CD4-positive, alpha-beta T cell treated with Interleukin-12 subunit alpha and Interleukin-12 subunit beta, for 1 hour (primary cell): ENCODE measurements at regions not wholly inside any gene's neighbourhood (a gene's known extent, or its start where the extent isn't known, plus 50 kb on each side); places are given as distances from the start of the nearest gene placed in this dataset.
A peak's percentile ranks its signal among the peaks of the same experiment; 100 is the strongest.

ENCODE experiments used
- DNase-seq: peaks from one replicate; pipeline ENCODE4 v3.0.0-alpha.2; 2020

DNA sequence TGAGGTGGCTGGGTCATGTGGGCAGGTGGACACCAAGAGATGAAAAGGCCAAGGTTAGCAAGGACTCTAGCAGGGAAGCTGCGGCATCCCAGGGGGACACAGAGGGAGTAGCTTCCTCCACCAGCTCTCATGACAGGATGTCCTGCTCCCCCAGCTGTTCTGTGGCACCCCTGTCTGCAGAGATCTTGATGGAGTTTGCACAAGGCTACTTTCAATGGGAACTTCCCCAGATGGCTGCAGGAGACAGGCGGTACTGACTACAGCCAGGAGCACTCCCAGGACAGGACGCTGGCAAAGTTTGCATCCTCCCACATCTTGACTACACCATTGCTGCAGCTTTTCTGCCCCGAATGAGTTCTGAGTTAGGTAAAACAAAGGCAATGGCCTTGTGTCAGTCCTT lies 312.8 kb downstream of the TLE4 start:
- DNase-seq = no peak

DNA sequence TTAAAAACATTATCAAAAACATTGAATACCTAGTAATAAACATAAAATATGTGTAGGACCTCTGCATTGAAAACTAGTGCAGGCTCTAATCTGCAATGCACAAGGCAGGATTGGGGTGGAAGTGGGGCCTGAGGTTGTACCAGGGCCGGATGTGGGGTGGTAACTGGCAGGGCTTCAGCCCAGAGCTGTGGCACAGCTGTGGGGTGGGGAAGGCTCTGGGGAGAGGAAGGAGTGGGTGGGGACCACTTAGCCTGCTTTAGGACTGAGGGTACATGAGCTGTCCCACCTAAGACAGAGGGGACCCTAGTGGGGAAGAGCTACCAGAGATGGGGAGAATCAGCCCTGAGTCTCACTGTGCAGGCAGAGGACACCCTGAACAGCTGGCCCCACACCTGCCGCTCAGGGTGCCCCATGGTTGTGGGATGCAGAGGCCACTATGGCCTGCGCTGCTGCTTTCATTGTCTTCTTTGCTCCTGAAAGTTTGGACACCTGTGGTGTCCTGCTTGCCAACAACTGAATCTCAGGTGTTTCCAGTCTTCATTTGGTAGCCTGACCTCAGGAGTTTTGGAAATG lies 311.4 kb downstream of the TLE4 start:
- DNase-seq = peak; percentile 59

DNA sequence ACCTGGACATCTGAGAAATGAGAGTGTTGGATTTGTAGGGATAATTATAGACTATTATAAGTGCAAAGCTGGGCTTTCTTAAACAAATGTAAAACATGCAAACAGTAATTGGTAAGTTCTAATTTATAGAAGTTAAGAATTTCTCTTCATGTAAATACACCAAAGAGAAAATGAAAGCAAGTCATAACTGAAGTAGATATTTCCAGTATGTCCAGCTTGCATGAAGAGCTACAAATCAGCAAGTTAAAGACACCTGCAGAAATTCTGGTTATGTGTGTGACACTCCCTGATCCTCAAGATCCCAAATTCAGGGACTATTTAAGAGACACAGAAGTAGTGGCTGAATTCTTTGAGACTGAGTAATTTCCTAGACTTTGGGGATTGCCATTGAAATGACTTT lies 308.9 kb downstream of the TLE4 start:
- no peak for DNase-seq

DNA sequence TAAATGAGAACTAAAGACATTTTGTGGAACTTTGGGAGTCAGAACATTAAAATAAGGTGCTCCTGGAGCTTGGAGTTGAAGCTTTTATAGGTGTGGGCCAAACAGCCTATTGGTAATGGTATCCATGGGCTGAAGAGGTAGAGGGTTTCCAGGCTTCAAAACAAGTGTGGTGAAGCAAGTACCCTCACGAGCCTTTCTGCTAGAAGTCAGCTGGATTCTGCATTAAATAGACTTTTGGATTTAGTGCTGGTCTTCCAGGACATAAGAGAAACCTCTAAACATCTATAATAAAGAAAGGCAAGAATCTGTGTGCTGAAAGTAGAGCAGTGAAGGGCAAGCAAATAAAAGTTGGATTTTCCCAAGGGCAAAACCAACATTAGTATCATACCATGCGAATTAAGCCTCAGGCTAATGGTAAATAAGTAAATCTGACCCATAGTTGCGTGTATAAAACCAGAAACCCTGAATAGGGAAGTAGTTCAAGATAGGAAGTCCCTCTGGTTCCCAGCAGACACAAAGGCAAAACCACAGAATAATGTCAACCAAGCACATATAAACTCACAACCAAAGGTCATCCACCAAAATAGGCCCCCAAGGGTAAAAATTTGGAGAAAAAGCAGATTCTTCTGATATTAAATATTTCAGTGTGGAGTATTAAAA lies 306.3 kb downstream of the TLE4 start:
- no peak for DNase-seq

DNA sequence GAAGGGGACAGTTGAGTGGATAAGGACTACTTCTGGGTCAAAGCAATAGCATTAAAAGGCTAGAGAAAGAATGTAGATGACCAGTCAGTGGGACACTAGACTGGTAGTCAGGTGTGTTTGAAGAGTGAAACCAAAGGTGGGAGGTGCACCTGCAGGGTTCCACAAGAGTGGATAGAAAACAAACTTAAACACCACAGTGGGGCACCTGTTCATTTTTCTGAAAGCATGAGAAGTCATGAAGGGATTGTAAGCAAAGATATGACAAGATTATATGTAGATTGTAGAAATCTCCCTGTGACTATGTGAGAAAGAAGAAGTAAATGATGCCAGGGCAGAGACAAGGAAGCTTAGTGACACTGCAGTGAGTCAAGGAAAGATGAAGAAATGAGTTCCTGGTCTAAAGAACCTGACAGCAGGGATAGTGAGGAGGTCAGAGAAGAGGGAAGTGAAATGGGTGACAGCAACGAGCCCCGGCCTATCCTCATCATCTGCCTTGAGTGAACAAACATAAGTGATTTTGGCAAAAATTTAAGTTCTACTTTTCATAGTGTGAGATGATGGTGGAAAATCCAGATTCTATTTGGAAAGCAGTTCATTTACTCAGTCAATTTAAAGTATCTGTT lies 296.9 kb downstream of the TLE4 start:
- DNase-seq = no peak

DNA sequence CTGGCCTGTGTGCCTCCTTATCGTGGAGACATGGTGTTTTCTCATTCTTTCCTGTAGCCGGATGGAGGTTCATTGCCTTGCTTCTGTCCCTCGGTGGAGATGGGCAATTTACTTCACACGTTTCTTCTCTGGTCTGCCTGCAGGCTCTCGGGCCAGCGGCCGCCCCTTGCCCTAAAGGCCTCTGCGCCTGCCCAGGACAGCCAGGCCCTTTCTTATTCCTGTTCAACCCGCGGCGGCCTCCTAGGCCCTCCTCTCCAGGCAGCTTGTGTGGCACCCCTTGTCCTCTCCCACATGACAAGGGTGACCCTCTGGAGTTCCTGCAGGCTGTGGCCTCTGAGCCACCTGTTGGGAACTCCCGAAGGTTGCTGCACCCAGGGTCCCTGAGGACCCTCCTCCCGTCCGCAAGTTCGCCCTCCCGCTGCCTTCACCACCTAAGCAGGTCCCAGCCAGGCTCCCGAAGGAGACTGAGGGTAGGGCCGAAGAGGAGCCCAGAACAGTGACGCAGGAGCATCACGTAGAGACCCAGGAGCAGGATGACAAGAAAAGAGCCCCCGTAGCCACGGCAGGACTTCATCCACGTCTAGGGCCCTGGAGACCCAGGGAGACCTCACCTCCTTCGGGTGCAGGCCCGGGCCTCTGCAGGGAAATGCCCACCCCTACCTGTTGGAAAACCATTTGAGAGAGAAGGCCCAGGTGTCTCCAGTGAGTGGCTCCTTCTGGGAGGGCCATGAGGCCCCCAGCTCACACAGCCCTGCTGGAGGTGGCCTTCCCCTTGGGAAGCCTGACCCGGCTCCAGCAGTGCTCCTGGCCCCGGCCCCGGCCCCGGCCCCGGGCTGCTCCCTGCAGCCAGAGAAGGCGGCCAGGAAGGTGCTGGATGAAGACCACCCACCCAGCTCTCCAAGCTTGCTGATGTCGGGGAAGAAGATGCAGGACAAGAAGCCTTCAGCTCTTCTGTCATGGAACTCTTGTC lies 291.4 kb downstream of the TLE4 start:
- DNase-seq = no peak

DNA sequence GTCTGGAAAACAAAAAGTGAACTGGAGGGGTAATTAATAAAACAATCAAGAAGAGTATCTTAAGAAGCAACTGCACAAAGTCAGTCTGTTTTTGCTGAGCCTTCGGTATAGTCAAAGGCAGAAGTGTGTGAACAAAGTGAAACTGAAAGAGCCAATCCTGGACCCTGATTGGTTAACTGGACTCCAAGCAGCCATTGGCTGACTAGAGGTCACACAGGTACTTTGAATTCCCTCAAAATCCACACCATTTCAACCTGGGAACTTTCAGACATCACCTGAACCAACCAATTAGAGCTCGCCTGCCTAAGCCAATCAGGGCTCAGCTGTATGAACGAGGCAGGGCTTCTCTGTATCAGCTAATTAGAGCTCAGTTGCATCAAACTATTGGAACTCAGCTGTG lies 286.7 kb downstream of the TLE4 start:
- DNase-seq = peak; percentile 68

DNA sequence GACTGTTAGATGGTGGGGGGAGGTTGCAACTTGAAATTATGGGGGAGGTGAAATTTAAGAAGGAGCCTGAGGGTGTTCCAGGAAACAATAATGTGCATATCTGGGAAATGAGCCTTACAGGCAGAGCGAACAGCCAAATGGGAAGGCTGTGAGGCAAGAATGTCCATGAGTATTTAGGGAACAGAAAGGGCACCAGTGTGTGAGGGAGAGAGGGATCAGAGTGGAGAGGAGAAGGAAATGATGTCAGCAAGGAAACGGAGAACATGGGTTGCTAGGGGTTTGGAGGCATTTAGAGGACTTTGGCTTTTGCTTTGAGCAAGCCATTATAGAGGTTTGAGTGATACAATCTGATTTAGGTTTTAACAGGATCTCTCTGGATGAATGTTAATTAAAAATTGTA lies 285.4 kb downstream of the TLE4 start:
- DNase-seq = no peak

DNA sequence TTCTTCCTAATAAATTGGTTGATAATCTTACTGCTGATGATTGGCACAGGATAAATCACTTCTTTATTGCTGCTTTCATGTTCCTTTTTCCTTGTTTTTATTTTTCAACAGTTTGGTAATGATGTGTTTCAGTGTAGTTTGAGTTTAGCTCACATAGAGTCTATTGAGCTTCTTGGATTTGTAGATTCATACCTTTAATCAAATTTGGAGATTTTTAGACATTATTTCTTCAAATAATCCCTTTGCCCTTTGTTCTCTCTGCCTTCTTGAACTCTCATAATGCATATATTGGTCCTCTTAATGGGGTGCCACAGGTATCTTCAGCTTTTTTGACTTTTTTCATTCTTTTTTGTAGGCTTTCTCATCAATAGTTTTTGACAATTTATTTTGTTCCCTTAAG lies 275.3 kb downstream of the TLE4 start:
- no peak for DNase-seq

DNA sequence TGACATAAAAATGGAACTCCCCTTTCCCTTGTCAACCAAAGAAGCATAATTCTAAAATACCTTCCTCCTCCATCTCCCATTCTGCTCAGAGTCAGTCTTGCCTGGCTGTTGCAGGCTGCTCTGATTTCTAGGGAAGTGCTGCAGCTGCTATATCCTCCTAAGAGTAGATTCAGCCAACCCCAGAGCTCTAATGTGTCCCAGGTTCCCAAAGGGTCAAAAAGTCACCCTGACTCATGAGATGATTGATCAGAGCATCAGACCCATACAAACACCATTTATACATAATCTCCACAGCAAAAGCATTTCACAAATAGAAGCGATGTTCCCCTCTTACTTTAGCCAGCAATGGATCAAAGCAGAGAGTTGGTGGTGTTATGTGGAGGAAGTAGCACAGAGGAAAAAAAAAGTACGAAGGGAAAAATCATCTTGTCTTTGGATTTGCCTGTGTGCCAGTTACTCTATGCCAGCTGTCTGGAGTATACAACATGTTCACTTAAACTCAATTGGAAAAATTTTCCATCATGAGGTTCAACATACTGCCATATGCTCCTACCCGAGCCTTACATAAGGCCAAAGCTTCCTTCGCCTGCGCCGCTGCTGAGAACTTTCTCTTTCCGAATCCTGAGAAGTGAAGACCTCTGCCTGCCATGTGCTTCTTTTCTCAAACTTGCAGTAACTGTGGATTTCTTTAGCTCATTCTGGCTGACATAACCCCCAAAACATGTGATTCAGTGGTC lies 258.0 kb downstream of the TLE4 start:
- no peak for DNase-seq

DNA sequence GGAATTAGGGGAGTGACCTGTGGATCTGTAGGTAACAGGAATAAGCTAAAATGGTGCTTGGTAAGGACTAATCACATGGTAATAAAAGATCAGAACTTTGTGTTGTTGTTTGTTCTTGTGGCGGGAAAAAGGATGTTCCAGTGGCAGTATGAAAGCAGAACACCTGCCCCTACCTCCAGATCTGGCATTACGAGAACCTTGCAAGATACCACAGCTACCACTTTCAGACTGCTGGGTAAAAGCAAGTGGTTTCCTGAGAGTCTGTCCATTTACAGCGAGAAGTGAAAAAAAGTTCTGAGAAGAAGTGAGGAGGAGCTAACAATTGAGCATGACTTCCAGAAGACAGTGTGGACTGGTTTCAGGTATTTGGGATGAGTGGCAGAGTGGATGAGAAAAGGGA lies 252.5 kb downstream of the TLE4 start:
- DNase-seq = no peak

DNA sequence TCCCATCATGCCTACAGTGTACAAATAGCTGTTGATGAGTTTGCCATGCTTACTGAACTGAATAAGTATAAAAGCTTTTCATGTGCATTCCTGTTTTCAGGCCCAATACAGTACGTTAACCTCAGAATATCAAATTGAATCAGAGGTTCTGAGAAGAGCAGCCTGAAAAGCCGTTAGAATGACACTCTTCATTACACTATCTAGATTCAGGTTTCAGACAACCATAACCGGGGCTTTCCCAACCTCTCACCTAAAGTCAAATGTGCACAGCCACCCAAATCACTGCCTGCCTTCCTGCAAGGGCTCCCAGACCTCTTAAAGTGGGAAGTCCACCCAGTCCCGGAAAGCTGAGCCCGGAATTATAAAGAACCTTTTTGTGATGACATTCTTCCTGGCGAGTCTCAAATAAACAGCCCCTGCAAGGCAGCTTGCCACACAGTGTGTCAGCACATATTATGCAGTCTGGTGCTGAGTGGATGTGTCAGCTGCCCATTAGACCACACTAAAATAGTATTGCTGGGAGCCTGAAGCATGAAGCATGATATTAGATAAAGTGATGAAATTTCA lies 245.8 kb downstream of the TLE4 start:
- DNase-seq = no peak

DNA sequence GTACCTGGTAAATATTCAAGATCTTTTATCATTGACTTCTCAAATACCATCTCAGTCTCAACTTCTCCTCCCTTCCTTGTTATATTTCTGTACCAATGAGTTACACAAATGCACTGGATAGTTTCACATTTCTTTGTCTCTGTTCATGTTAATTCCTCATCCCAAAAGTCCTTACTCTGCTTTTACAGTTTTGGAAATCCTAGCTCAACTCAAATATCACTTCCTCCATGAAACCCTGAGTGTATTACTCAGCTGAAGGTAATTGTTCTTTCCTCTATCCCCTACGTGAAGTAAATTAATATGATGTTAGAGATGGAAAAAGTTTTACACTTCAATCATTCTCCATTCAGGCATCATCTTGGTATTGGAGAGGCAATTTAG lies 241.5 kb downstream of the TLE4 start:
- no peak for DNase-seq

DNA sequence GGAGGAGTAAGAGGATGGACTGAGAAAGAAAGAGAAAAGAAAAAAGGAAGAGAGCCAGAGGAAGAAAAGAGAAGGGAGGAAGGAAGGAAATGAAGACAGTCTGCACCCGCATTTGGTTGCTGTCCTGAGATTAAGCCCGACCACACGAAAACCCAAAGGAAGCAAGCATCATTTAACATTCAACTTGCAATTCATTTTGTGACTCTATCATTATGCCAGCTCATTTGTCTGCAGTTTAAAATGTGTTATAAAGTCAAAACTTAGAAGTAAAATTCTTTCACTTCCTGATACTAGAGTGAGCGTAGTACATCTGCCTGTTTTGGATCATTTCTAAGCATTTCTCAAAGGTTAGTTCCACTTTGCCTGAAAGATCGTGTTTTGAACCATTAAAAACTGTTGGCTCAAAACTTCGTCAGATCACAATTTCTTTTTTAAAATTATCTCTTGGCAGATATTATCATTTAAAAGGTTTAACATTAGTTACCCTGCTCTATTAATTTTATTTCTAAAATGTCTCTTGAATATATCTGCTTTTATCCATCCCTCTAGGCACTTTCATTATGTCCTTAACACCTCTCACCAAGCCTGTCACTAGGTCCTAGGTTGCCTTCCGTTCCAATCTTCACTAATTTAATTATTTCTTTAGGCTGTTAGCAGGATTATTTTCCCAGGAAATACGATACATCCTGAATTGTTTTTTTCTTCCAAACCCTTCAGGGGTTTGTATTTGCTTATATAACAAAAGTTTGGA lies 240.9 kb downstream of the TLE4 start:
- peak; percentile 2 for DNase-seq

DNA sequence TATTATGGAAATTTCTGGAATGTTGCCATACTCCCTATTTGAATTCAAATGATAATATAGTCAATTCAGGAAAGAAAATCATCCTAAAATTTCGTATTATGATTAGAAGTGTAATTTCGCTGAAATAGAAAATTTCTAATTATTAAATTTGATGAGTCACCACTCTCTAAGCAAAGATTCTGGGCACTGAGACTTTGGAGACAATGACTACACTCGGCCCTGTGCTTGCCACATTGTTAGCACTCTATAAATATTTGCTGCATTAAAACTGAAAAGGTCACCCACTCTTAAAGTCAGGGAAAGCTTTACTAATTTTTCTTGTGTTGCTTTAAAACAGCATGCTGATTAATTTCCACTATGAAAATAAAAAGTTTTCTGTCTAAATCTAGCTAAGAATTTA lies 240.3 kb downstream of the TLE4 start:
- DNase-seq = no peak

DNA sequence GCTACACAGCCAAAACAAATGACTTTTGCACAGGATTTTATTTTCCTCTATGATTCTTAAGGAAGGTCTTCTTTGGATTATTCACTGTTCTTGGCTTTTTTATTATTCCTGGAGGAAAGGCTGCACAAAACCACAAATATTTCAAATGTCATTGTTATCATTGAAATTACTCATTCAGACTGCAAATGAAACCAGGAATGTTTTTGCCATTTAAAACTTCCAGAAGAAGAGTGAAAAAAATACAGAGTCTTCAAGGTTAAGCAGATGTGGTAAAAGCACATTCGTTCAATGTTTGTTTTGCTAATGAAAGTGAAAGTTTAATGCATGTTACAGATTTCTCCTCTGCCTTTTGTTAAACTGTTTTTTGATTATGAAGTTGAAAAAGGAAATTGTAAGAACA lies 238.2 kb downstream of the TLE4 start:
- DNase-seq = no peak

DNA sequence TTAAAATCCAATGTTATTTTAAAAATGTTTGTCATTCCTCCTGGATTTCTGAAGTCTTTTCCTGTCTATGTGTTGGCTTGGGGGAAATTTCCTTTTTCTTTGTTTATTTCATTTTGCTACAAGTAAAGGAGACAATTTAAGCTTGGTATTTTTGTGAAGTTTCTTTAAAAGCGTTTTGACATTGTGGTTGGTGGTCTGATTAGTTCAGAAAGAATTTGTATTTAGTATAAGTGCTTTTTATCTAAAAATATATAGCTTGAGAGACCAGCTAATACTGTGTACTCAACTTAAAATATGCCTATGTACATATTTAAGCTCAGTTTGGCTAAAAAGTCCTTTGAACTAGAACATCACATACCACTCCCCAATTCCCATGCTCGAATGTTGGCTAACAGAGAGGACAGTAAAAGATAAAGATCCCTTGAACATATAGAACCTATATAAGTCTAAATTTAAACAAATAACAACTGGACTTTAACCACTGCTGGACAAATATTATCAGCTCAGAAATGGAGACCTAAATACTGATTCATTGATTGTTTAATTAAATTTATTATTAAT lies 237.6 kb downstream of the TLE4 start:
- DNase-seq = no peak

DNA sequence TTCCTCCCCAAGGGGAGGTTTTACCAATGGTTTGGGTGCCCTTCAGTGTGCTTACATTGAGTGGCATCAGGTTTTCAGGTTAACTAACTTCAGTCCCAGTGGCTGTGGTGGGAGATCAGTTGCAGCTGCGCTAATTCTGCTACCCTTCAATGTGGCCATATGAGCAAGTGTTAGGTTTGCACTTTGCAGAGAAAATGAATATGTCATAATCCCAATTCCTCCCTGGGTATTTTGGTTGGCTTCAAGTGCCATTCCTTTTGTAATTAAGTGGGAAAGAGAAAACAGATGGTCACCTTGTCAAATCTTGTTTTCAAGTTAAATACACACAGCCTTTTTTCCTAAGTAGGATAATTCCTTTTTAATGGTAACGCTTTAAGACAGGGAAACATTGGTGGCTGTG lies 236.2 kb downstream of the TLE4 start:
- DNase-seq = no peak

DNA sequence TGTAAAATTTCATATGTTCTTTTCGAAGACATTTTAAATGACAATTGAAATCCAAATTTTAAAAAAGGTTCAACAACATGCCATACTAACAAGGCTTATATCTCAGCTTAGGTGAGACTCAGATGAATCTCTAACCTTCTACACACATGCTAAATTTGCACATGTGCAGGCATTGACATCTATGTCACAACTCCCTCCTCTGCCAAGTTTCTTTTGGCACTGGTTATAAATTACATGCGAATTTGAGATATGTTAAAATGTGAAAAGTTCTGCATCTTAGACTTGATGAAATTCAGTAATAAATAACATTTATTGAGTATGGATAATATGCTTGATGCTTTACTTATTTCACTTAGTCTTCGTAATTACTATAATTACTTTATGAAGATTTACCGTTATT lies 234.3 kb downstream of the TLE4 start:
- DNase-seq = no peak

DNA sequence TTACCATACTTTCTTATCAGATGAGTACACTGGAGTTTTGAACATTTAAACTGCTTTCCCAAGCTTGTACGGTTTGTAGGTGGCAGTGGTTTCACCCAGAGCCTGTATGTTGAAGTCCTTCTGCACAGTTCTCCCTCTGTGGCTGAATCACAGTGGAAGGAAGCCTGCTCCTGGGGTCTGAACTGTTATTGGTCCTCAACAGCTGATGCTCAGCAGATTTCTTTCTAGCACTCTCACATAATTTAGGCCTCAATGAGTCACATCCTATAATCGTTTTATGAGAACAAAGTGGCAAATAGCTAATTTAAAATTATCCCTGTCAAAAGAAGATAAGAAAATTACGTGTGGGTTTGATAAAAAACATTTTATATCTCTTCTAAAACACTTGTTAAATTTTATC lies 229.7 kb downstream of the TLE4 start:
- DNase-seq = no peak

DNA sequence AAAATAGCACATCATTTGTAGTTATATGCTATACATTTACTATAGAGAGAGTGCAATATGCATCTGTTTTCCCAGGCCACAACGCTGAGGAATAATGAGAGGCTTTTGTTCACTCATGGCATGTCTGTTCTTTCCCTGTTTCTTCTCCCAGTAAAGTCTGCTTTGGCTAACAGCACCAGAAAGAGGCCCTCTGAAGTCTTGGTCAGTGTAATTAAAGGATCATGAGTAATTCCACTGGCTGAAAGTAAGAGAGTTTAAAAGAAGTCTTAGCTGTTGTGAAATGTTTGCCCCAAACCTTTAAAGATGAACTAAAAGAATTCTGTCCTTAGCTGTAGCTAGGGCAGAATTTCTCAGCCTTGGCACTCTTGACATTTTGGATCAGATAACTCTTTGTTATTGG lies 228.8 kb downstream of the TLE4 start:
- no peak for DNase-seq
